ENCODE measurements at regions not wholly inside any gene's neighbourhood (a gene's known extent, or its start where the extent isn't known, plus 50 kb on each side); places are given as distances from the start of the nearest gene placed in this dataset.

DNA sequence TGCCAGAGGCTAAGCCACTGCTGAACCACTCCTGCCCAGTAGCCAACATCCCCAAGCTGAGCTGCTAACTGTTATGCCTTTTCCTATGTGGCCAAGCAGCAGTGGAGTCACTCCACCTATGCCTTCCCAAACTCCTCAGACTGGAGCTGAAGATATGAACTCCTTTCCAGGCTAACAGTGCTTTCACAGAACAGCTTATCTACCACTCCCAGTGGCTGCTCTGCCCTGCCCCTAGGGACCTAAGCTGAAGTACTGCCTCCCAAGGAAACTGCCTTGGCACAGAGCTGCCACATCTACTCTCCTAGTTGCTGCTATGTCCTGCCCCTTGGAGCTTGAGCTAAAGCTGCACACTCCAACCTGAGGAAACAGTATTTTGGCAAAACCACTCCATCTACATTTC, 275.9 kb downstream of the RBM43 start:
- no peak overlapping the region for H3K4me3 ChIP-seq

DNA sequence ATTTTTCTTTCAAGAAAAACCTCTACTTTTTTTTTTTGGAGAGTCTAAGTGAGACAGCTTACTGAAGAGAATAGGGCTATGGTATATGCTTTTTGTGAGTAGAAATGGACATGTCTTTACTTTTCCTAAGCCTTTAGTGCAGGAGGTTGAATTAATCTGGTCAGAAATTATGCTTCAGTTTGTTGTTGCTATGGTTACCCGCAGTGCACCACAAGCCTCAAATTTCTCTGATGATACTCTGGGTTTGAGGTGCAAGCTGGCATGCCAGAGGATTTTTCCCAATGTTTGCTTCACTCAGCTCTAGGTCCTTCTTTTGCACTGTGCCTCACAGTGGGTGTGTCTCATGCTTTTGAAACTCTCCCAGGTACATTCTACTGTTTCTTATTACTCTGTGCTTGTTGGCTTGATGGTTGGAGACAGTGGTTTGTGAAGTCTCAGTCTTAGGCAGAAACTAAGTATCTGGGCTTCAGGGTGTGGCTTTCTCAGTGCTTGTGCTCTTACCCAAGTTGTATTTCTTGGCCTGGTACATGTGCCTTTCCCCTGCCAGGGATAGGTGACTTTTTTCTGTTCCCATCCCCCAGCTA, 278.3 kb downstream of the RBM43 start:
- no peak for DNase-seq (ENCODE audit: low spot score in 2 of 2)
- H3K4me3 ChIP-seq, result no peak overlapping the region
- in situ Hi-C loops (cut with MboI; ENCODE audit: low sequenced_read_pairs), result no loop called here
- H3K4me1 ChIP-seq, result no peaks in the 10 kb centered on the region
- H3K36me3 ChIP-seq (replicated peaks), result no peaks in the 10 kb centered on the region
- H3K9me3 ChIP-seq, result no peaks in the 10 kb centered on the region
- H3K27me3 ChIP-seq (ENCODE audit: low read depth), result no peaks in the 10 kb centered on the region

More for the DNA sequence above, 275.9 kb downstream of the RBM43 start:
- H3K9me3 ChIP-seq, result no peaks in the 10 kb centered on the region
- H3K27me3 ChIP-seq (ENCODE audit: low read depth), result no peaks in the 10 kb centered on the region
- DNase-seq (ENCODE audit: low spot score in 2 of 2), result no peak
- H3K36me3 ChIP-seq (replicated peaks), result no peaks in the 10 kb centered on the region
- no peaks in the 10 kb centered on the region for H3K4me1 ChIP-seq
- in situ Hi-C loops (cut with MboI; ENCODE audit: low sequenced_read_pairs), result no loop called here

DNA sequence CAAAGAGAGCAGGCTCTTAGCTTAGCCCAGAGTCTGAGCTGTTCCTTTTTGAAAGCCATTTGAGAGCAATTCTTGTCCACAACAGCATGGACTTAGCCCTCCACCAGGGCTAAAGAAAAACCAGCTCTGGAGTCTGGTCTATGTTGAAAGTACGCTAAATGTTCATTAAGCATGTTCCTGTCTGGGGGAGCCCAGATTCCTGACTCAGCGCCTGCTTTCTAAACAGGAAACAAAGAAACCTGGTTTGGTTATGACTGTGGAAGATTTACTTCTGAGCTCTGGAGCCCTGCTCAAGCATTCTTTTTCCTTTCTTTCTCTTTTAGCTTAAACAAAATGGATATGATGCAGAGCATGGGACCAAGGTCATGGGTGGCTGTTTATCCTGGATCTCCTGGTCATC, 279.8 kb downstream of the RBM43 start:
- Histone ChIP-seq H3K27me3 (ENCODE audit: low read depth) (no peaks in the 10 kb centered on the region), H3K4me3 (no peak overlapping the region), H3K36me3 (replicated peaks) (no peaks in the 10 kb centered on the region), H3K4me1 (no peaks in the 10 kb centered on the region), H3K9me3 (no peaks in the 10 kb centered on the region)
- in situ Hi-C loops (cut with MboI; ENCODE audit: low sequenced_read_pairs), result no loop called here
- no peak for DNase-seq (ENCODE audit: low spot score in 2 of 2)

DNA sequence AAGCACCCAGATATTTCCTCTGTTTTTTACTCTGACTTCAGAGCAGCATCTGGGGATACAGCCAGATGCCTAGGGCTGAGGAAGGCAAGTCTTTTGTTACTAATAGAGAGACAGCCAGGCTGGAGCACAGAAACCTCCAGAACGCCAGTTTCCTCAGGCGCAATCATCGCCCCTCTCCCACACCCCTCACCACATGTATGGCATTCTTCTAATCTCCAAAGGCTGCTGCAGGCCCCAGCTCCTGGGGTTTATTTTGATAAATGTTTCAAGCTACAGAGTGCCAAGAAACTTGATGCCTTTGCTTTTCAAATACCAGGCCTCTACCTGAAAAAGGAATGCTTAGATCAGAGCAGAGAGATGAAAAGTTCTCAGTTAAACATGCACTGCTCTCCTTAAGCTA, 283.6 kb downstream of the RBM43 start:
- Histone ChIP-seq H3K36me3 (replicated peaks) (no peaks in the 10 kb centered on the region), H3K4me3 (no peak overlapping the region), H3K4me1 (no peaks in the 10 kb centered on the region), H3K27me3 (ENCODE audit: low read depth) (no peaks in the 10 kb centered on the region), H3K9me3 (no peaks in the 10 kb centered on the region)
- in situ Hi-C loops (cut with MboI; ENCODE audit: low sequenced_read_pairs), result no loop called here
- DNase-seq (ENCODE audit: low spot score in 2 of 2), result no peak

DNA sequence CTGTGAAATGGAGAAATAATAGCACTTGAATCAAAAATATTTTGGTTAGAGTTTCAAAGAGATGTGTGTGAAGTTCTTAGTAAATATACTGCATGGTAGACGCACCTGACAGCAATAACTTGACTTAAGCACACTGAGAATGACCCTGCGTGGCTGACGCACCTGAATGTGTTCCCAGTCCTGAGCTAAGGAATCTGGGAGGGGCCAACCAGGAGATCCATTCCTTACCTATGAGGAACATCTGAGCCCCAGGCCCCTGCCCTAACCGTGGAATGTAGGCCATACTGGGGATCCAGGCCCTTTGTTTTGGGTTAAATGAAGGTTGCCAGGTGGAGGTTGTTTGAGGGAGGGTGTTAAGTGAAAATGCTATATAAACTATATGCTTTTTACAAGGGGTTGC, 284.4 kb downstream of the RBM43 start:
- Histone ChIP-seq H3K36me3 (replicated peaks) (no peaks in the 10 kb centered on the region), H3K9me3 (no peaks in the 10 kb centered on the region), H3K4me3 (no peak overlapping the region), H3K27me3 (ENCODE audit: low read depth) (no peaks in the 10 kb centered on the region), H3K4me1 (no peaks in the 10 kb centered on the region)
- in situ Hi-C loops (cut with MboI; ENCODE audit: low sequenced_read_pairs), result no loop called here
- no peak for DNase-seq (ENCODE audit: low spot score in 2 of 2)

DNA sequence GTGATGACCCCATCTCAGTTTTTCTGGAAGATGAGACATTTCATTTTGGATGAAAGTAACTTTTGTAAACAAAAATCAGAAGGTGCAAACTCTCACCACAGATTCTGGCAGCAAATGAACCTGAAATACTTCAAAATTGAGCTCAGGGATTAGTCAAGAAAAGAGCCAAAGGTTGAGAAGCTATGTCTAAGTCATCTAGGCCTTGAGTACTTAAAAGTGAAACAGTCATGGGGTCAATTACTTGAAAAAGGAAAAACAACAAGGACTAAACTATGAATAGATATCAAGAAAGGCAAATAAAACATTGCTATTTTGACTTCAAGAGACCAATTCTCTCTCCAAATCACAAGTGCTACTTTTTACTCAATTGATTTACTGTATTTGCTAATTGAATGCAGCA, 285.1 kb downstream of the RBM43 start:
- DNase-seq (ENCODE audit: low spot score in 2 of 2), result no peak
- Histone ChIP-seq H3K36me3 (replicated peaks) (no peaks in the 10 kb centered on the region), H3K9me3 (no peaks in the 10 kb centered on the region), H3K27me3 (ENCODE audit: low read depth) (no peaks in the 10 kb centered on the region), H3K4me1 (no peaks in the 10 kb centered on the region), H3K4me3 (no peak overlapping the region)
- in situ Hi-C loops (cut with MboI; ENCODE audit: low sequenced_read_pairs), result no loop called here

DNA sequence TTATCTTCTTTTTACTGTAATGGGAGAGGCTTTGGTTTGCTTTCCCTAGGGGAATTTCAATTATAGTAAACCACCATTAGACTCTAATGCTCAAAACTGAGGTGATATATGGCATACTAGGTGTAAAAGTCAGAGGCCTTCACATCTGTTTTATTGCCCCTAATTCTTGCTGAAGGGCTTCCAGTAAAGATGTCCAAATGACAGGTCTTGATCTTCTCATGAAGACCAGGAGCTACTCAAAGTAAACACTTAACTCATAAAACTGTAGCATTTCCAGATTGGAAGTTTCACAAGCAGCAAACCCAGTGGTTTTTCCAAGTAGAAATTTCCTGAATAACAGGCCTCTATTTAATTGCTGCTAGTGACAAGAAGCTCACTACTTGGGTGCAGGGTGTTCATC, 286.8 kb downstream of the RBM43 start:
- H3K36me3 ChIP-seq (replicated peaks), result no peaks in the 10 kb centered on the region
- H3K4me3 ChIP-seq, result no peak overlapping the region

DNA sequence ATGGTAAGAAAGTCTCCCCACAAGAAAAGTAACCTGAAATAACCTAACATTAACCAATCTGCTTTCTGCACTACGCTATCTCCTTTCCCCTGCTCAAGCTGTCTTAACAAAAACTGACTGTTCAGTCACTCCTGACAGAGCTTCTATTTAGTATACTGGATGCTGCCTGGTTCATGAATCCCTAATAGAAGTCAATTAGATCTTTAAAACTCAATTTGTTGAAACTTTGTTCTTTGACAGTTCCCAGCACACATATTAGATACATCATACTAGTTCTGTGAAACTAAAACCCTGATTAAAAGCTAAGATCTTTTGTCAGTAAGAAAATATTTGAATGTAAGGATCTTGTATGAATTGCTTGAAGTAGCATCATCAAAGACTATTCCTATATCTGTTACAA, 287.4 kb downstream of the RBM43 start:
- Histone ChIP-seq H3K27me3 (ENCODE audit: low read depth) (no peaks in the 10 kb centered on the region), H3K9me3 (no peaks in the 10 kb centered on the region), H3K4me3 (no peak overlapping the region), H3K4me1 (no peaks in the 10 kb centered on the region), H3K36me3 (replicated peaks) (no peaks in the 10 kb centered on the region)
- DNase-seq (ENCODE audit: low spot score in 2 of 2), result no peak
- in situ Hi-C loops (cut with MboI; ENCODE audit: low sequenced_read_pairs), result no loop called here

More for the DNA sequence above, 286.8 kb downstream of the RBM43 start:
- no peak for DNase-seq (ENCODE audit: low spot score in 2 of 2)
- H3K27me3 ChIP-seq (ENCODE audit: low read depth), result no peaks in the 10 kb centered on the region
- no peaks in the 10 kb centered on the region for H3K9me3 ChIP-seq
- no peaks in the 10 kb centered on the region for H3K4me1 ChIP-seq
- in situ Hi-C loops (cut with MboI; ENCODE audit: low sequenced_read_pairs), result no loop called here

DNA sequence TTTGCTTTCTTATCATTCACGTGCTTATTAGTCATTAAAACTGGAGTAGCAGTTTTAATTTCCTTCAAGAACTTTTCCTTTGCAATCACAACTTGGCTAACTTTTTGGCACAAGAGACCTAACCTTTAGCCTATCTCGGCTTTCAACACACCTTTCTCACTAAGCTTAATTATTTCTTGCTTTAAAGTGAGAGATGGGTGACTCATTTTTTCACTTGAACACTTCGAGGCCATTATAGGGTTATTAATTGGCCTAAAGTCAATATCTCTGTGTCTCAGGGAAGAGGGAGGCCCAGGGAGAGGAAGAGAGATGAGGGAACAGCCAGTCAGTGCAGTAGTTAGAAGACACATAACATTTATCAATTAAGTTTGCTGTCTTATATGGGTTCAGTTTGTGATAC, 289.8 kb downstream of the RBM43 start:
- Histone ChIP-seq H3K9me3 (no peaks in the 10 kb centered on the region), H3K27me3 (ENCODE audit: low read depth) (no peaks in the 10 kb centered on the region), H3K4me3 (no peak overlapping the region), H3K36me3 (replicated peaks) (no peaks in the 10 kb centered on the region), H3K4me1 (no peaks in the 10 kb centered on the region)
- no peak for DNase-seq (ENCODE audit: low spot score in 2 of 2)
- in situ Hi-C loops (cut with MboI; ENCODE audit: low sequenced_read_pairs), result no loop called here

DNA sequence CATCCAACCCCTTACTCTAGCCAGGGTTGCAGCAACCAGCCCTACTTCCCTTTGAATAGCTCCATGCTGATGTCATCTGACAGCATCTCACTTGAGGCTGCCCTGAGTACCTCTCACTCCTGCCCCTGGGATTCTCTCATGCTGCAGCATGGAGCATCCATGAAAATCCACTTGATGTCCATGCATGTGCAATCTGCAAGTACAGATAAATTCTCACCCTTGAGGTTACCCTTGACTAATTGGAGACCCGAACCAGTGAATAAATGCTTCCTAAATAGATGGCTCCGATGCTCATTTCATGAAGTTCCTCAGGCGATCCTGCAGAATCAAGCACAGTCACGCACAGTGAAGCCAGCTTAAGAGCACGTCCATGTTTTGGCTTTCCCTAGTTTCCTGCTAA, 298.3 kb downstream of the RBM43 start:
- Histone ChIP-seq H3K36me3 (replicated peaks) (no peaks in the 10 kb centered on the region), H3K9me3 (no peaks in the 10 kb centered on the region), H3K4me1 (no peaks in the 10 kb centered on the region), H3K4me3 (no peak overlapping the region), H3K27me3 (ENCODE audit: low read depth) (no peaks in the 10 kb centered on the region)
- no peak for DNase-seq (ENCODE audit: low spot score in 2 of 2)
- in situ Hi-C loops (cut with MboI; ENCODE audit: low sequenced_read_pairs), result no loop called here

DNA sequence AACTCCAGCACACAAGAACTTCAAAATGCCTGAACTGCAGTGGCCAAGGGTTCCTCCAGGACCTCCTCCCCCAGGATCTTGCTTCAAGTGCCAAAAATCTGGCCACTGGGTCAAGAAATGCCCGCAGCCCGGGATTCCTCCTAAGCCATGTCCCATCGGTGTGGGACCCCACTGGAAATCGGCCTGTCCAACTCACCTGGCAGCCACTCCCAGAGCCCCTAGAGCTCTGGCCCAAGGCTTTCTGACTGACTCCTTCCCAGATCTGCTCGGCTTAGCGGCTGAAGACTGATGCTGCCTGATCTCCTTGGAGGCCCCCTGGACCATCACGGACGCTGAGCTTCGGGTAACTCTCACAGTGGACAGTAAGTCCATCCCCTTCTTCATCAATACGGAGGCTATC, 306.4 kb downstream of the RBM43 start:
- H3K4me3 ChIP-seq, result no peak overlapping the region

DNA sequence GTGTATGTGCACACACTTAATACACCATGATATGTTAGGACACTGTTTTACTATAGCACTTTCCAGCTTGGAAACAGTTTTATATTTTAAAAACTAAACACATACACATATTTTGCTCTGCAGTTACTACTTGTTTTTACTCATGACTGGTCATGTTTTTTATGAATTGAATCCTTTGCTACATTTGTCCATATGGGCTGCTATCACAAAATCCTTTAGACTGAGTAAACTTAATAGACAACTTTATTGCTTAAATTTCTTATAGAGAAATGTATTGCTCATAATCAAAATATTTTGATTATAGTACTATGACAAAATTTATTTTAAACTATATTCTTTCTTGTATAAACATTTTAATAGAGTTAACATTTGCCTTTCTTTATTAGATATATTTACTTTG, 314.8 kb downstream of the RBM43 start:
- no peak for DNase-seq (ENCODE audit: low spot score in 2 of 2)
- no peak overlapping the region for H3K4me3 ChIP-seq
- no peaks in the 10 kb centered on the region for H3K27me3 ChIP-seq (ENCODE audit: low read depth)
- H3K4me1 ChIP-seq, result no peaks in the 10 kb centered on the region
- H3K9me3 ChIP-seq, result no peaks in the 10 kb centered on the region
- no peaks in the 10 kb centered on the region for H3K36me3 ChIP-seq (replicated peaks)
- in situ Hi-C loops (cut with MboI; ENCODE audit: low sequenced_read_pairs), result no loop called here

More for the DNA sequence above, 306.4 kb downstream of the RBM43 start:
- Histone ChIP-seq H3K4me1 (no peaks in the 10 kb centered on the region), H3K27me3 (ENCODE audit: low read depth) (no peaks in the 10 kb centered on the region), H3K9me3 (no peaks in the 10 kb centered on the region), H3K36me3 (replicated peaks) (no peaks in the 10 kb centered on the region)
- no peak for DNase-seq (ENCODE audit: low spot score in 2 of 2)
- in situ Hi-C loops (cut with MboI; ENCODE audit: low sequenced_read_pairs), result no loop called here

DNA sequence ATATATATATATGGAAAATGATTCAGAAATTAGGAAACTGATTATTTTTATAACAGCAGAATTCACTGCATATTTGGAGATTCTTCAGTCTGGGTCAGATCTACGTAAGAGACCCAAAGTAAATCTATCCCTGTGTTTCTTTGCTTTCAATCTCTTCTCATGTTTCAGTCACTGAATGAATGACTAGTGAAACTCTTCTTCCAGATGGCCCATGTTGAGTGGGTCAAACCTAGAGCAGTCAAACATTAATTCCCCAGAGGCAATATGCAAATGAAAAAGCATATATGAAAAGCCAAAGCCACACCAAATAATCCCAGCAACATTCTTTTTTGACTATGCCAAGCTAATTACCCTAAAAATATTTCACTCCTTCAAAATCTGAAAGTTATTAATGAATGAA, 317.3 kb downstream of the RBM43 start:
- H3K4me1 ChIP-seq, result no peaks in the 10 kb centered on the region
- DNase-seq (ENCODE audit: low spot score in 2 of 2), result no peak
- no peak overlapping the region for H3K4me3 ChIP-seq
- no peaks in the 10 kb centered on the region for H3K36me3 ChIP-seq (replicated peaks)
- H3K9me3 ChIP-seq, result no peaks in the 10 kb centered on the region
- H3K27me3 ChIP-seq (ENCODE audit: low read depth), result no peaks in the 10 kb centered on the region
- in situ Hi-C loops (cut with MboI; ENCODE audit: low sequenced_read_pairs), result no loop called here

DNA sequence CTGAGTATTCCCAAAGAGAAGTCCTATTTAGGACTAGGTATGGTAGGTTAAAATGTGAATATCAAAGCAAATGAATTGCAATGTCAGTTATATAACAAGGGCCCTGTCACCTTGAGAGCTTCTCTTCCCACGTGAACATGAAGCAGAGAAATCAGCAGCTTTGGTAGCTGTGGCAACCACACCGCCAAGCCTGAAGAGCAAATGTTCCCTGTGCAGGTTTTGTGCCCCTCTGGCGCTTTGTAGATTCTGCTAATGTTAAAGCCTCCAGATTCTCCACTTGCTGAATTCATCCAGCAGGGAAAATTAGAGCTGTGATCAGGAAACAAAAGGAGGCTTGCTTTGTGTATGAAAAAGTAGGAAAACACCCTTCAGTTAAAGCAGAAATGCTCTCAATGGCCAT, 322.6 kb downstream of the RBM43 start:
- Histone ChIP-seq H3K4me1 (no peaks in the 10 kb centered on the region), H3K27me3 (ENCODE audit: low read depth) (no peaks in the 10 kb centered on the region), H3K36me3 (replicated peaks) (no peaks in the 10 kb centered on the region), H3K4me3 (no peak overlapping the region), H3K9me3 (no peaks in the 10 kb centered on the region)
- no peak for DNase-seq (ENCODE audit: low spot score in 2 of 2)
- in situ Hi-C loops (cut with MboI; ENCODE audit: low sequenced_read_pairs), result no loop called here

DNA sequence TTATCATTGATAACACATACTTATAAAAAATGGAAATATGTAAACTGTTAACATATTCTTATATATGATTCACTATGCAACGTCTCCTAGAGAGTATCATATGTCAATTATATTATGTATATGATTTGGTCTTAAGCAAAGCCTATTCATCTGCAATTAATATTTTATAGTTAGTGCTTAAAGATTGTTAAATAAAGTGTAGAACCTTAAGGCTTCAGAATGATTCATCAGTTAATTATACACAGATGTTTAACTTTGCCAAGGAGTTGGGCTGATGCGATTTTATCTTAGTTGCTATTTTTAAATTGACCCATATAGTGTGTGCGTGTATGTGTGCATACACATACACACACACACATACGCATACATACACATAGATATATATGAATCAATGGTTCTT, 323.1 kb downstream of the RBM43 start:
- DNase-seq (ENCODE audit: low spot score in 2 of 2), result no peak
- in situ Hi-C loops (cut with MboI; ENCODE audit: low sequenced_read_pairs), result no loop called here
- no peak overlapping the region for H3K4me3 ChIP-seq
- H3K9me3 ChIP-seq, result no peaks in the 10 kb centered on the region
- H3K4me1 ChIP-seq, result no peaks in the 10 kb centered on the region
- H3K27me3 ChIP-seq (ENCODE audit: low read depth), result no peaks in the 10 kb centered on the region
- no peaks in the 10 kb centered on the region for H3K36me3 ChIP-seq (replicated peaks)
